Subcutaneous abdominal adipose tissue (tissue), 5 donors: ENCODE measurements at regions not wholly inside any gene's neighbourhood (a gene's known extent, or its start where the extent isn't known, plus 50 kb on each side); places are given as distances from the start of the nearest gene placed in this dataset.

ENCODE experiments used
- H3K27ac ChIP-seq: one replicate; pipeline ENCODE4 v1.7.0; 2013; ENCODE audit warnings: low read depth, mild to moderate bottlenecking, inconsistent platforms, low read length, moderate library complexity
- H3K27me3 ChIP-seq, 5 donors: one replicate each; pipeline ENCODE4 v1.7.0; 2013; ENCODE audit warnings: low read length in 5 of 5, inconsistent platforms in 1 of 5; ENCODE audit not compliant: control insufficient read depth in 5 of 5, insufficient read depth in 4 of 5
- H3K36me3 ChIP-seq, 5 donors: one replicate each; pipeline ENCODE4 v1.7.0; 2013; ENCODE audit warnings: low read length in 5 of 5; ENCODE audit not compliant: control insufficient read depth in 5 of 5, insufficient read depth in 5 of 5
- H3K4me1 ChIP-seq, 5 donors: one replicate each; pipeline ENCODE4 v1.7.0; 2013; ENCODE audit warnings: low read length in 5 of 5, mild to moderate bottlenecking in 3 of 5, moderate library complexity in 1 of 5; ENCODE audit not compliant: control insufficient read depth in 5 of 5, insufficient read depth in 5 of 5
- H3K4me3 ChIP-seq, 5 donors: one replicate each; pipeline ENCODE4 v1.7.0; 2013; ENCODE audit warnings: low read length in 5 of 5, low read depth in 1 of 5
- H3K9ac ChIP-seq, 5 donors: one replicate each; pipeline ENCODE4 v1.7.0; 2013; ENCODE audit warnings: low read length in 5 of 5, mild to moderate bottlenecking in 4 of 5, moderate library complexity in 3 of 5
- H3K9me3 ChIP-seq, 5 donors: one replicate each; pipeline ENCODE4 v1.7.0; 2013; ENCODE audit warnings: low read length in 5 of 5; ENCODE audit not compliant: control insufficient read depth in 5 of 5
- donor health status: healthy.
- donor health status: healthy.
- donor health status: healthy.
- donor health status: healthy.
- donor health status: healthy.

DNA sequence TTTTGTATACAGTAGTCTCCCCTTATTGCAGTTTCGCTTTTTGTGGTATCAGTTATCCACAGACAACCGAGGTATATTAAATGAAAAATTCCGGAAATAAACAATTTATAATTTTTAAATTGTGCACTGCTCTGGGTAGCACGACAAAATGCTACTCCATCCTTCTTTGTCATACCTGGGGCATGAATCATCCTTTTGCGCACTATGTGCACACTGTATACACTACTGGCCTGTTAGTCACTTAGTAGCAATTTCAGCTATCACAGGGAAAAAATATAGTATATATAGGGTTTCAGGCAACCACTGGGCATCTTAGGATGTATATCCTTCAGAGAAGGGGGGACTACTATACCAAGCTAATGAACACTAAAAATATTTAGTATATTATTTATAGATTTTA lies 198.8 kb upstream of the FAT4 start:
- Histone ChIP-seq H3K36me3 (no peaks in the 10 kb centered on the region), H3K27ac (no peak overlapping the region), H3K4me3 (no peak overlapping the region), H3K4me1 (no peaks in the 10 kb centered on the region), H3K27me3 (no peaks in the 10 kb centered on the region), H3K9ac (no peak overlapping the region), H3K9me3 (no peaks in the 10 kb centered on the region)

DNA sequence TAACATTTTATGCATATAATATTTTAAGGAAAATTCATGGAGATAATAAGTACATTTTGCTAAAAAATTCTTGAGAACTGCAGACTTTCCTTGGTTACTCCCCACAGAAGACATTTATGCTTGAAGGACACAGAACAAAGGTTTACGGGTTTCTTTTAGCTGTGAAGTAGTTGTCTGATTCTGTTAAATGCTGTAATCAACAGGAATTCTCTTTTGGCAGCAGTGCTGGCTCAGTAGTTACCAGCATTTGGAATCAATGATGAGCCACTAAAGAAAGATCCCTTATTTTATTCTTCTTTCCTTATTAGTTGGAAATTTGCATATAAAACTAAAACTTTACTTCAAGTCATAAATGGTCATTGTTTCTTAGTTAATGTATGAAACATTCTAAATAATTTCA lies 199.3 kb upstream of the FAT4 start:
- Histone ChIP-seq H3K4me1 (no peaks in the 10 kb centered on the region), H3K27me3 (no peaks in the 10 kb centered on the region), H3K27ac (no peak overlapping the region)

DNA sequence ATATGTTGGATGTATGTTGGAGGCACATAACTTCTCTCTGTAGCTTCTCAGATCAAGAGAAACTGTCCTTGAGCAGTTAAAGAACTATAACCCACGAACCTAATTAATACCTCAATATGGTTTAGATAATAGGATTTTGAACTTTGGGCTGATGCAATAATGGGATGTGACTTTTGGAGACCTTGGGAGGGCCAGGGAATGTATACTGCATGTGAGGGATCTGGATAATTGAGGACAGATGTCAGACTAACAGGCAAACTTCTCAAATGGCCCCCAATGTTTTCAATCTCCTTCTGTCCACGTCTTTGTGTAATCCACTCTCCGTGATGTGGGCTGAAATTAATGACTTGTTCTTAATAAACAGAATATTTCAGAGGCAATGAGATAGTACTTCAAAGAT lies 202.2 kb upstream of the FAT4 start:
- Histone ChIP-seq H3K27me3 (no peaks in the 10 kb centered on the region), H3K9ac (no peak overlapping the region), H3K4me3 (no peak overlapping the region), H3K36me3 (no peaks in the 10 kb centered on the region), H3K4me1 (no peaks in the 10 kb centered on the region), H3K9me3 (no peaks in the 10 kb centered on the region), H3K27ac (no peak overlapping the region)

More for the DNA sequence above, 199.3 kb upstream of the FAT4 start:
- no peaks in the 10 kb centered on the region for H3K36me3 ChIP-seq
- no peaks in the 10 kb centered on the region for H3K9me3 ChIP-seq
- no peak overlapping the region for H3K4me3 ChIP-seq
- no peak overlapping the region for H3K9ac ChIP-seq

DNA sequence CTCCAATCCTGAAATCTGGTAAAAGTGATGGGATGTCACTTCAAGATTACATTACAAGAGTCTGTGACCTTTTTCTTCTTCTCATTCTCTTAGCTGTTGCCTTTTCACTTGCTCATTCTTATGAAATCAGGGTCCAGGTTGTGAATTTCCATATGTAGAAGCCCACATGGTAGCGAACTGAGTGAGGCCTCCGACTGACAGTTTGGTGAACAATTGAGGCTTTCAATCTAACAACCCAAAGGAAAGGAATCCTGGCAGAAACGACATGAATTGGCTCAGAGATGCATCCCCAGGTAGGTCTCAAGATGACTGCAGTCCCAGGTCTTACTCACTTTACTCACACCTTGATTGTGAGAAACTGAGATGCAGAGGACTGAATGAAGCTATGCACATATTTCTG lies 203.4 kb upstream of the FAT4 start:
- H3K4me1 ChIP-seq = no peaks in the 10 kb centered on the region
- H3K9me3 ChIP-seq = no peaks in the 10 kb centered on the region
- H3K9ac ChIP-seq = no peak overlapping the region
- no peak overlapping the region for H3K27ac ChIP-seq
- no peak overlapping the region for H3K4me3 ChIP-seq
- no peaks in the 10 kb centered on the region for H3K27me3 ChIP-seq
- H3K36me3 ChIP-seq = no peaks in the 10 kb centered on the region

DNA sequence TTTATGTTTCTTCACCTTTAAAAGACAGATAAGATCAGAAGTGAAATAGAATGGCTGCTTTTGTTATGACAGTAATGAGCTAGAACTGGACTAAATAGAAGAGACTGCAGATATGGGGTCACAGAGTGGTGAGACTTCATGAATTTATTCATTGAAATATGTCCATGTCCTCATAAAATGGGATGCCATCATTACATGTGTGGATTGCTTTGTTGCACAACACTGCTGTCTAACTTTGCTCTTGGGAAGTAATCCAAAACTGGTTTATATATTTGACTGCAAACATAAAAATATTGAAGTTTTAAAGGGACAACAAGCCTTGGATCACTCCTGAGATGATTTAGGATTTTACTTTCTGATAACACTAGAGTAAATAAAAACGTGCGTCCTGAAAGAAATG lies 209.2 kb upstream of the FAT4 start:
- H3K9me3 ChIP-seq = no peaks in the 10 kb centered on the region
- no peak overlapping the region for H3K9ac ChIP-seq
- H3K4me3 ChIP-seq = no peak overlapping the region
- no peaks in the 10 kb centered on the region for H3K36me3 ChIP-seq
- no peak overlapping the region for H3K27ac ChIP-seq
- no peaks in the 10 kb centered on the region for H3K4me1 ChIP-seq
- no peaks in the 10 kb centered on the region for H3K27me3 ChIP-seq

- H3K9me3 ChIP-seq = no peaks in the 10 kb centered on the region
Observed at GRCh38 chr4:125104616-125105015, 210.1 kb upstream of the FAT4 start.

GRCh38 chr4:125101719-125102118 lies 213.0 kb upstream of the FAT4 start:
- Histone ChIP-seq H3K27ac (no peak overlapping the region), H3K4me3 (no peak overlapping the region), H3K36me3 (no peaks in the 10 kb centered on the region), H3K27me3 (no peaks in the 10 kb centered on the region), H3K9me3 (no peaks in the 10 kb centered on the region), H3K4me1 (no peaks in the 10 kb centered on the region), H3K9ac (no peak overlapping the region)

More at GRCh38 chr4:125104616-125105015, 210.1 kb upstream of the FAT4 start:
- H3K36me3 ChIP-seq = no peaks in the 10 kb centered on the region
- H3K4me3 ChIP-seq = no peak overlapping the region
- H3K27ac ChIP-seq = no peak overlapping the region
- no peak overlapping the region for H3K9ac ChIP-seq
- H3K4me1 ChIP-seq = no peaks in the 10 kb centered on the region
- H3K27me3 ChIP-seq = no peaks in the 10 kb centered on the region

DNA sequence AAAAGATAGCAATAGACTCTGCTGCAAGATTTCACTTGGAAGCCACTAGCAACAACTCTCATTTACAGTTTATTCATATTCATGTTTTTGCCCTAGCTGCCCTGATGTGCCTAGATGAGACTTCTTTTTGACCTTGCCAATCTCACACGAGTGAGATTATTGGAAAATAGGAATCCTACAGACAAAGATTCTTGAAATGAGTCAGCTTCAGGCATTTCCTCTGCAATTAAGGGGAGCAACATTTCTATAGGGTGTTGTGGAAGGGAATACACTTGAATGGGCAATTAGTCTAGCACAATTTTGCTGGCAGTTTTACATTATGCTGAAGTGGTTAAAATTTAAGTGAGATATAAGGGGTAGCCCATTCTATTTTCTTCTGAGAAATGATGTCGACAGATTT lies 217.0 kb upstream of the FAT4 start:
- H3K4me1 ChIP-seq = no peaks in the 10 kb centered on the region
- H3K27me3 ChIP-seq = no peaks in the 10 kb centered on the region

GRCh38 chr4:125096662-125097061 lies 218.1 kb upstream of the FAT4 start:
- no peak overlapping the region for H3K9ac ChIP-seq
- no peaks in the 10 kb centered on the region for H3K36me3 ChIP-seq
- no peaks in the 10 kb centered on the region for H3K4me1 ChIP-seq
- H3K27ac ChIP-seq = no peak overlapping the region
- H3K27me3 ChIP-seq = no peaks in the 10 kb centered on the region
- no peak overlapping the region for H3K4me3 ChIP-seq
- H3K9me3 ChIP-seq = no peaks in the 10 kb centered on the region

More for the DNA sequence above, 217.0 kb upstream of the FAT4 start:
- H3K27ac ChIP-seq = no peak overlapping the region
- H3K4me3 ChIP-seq = no peak overlapping the region
- H3K9me3 ChIP-seq = no peaks in the 10 kb centered on the region
- no peaks in the 10 kb centered on the region for H3K36me3 ChIP-seq
- no peak overlapping the region for H3K9ac ChIP-seq

DNA sequence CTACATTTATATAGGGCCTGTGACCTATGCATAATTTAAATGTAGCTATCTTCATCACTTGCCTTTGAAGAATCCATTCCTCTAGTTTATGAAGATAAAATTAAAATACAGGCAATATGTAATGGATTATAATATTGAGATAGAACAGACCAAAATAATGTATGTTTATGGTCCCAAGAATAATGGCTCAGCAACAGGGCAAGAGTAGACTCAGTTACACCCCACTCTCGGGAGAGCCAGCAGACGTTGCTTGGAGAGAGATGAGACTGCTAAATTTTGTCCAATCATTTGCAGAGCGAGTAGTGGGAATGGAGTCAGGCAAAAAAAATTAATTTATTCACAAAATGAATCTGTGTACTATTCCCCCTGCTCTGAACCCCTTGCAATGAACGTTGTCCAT lies 223.2 kb upstream of the FAT4 start:
- no peaks in the 10 kb centered on the region for H3K9me3 ChIP-seq
- no peaks in the 10 kb centered on the region for H3K4me1 ChIP-seq
- no peaks in the 10 kb centered on the region for H3K36me3 ChIP-seq
- H3K27ac ChIP-seq = no peak overlapping the region
- no peak overlapping the region for H3K4me3 ChIP-seq
- no peaks in the 10 kb centered on the region for H3K27me3 ChIP-seq
- H3K9ac ChIP-seq = no peak overlapping the region

GRCh38 chr4:125091101-125091500 lies 223.7 kb upstream of the FAT4 start:
- Histone ChIP-seq H3K27ac (no peak overlapping the region), H3K9ac (no peak overlapping the region), H3K36me3 (no peaks in the 10 kb centered on the region), H3K9me3 (no peaks in the 10 kb centered on the region), H3K4me1 (no peaks in the 10 kb centered on the region), H3K27me3 (no peaks in the 10 kb centered on the region), H3K4me3 (no peak overlapping the region)
